ENCODE measurements at regions not wholly inside any gene's neighbourhood (a gene's known extent, or its start where the extent isn't known, plus 50 kb on each side); places are given as distances from the start of the nearest gene placed in this dataset.

- Histone ChIP-seq H3K36me3 (no peaks in the 10 kb centered on the region), H3K4me3 (no peak overlapping the region), H3K27me3 (no peaks in the 10 kb centered on the region), H3K9me3 (no peaks in the 10 kb centered on the region), H3K27ac (no peak overlapping the region), H3K4me1 (no peaks in the 10 kb centered on the region)
- no peak for TF ChIP-seq CTCF (IDR thresholded peaks at IDR 0.05)
- DNase-seq (ENCODE audit: low spot score): no peak
These were observed 397.0 kb downstream of the GPAT3 start for GRCh38 chr4:83932750-83933391.

GRCh38 chr4:83931659-83932438 lies 395.9 kb downstream of the GPAT3 start:
- no peaks in the 10 kb centered on the region for H3K27me3 ChIP-seq
- H3K36me3 ChIP-seq: no peaks in the 10 kb centered on the region
- DNase-seq (ENCODE audit: low spot score): no peak
- TF ChIP-seq CTCF (IDR thresholded peaks at IDR 0.05): no peak
- H3K9me3 ChIP-seq: no peaks in the 10 kb centered on the region
- no peaks in the 10 kb centered on the region for H3K4me1 ChIP-seq
- H3K4me3 ChIP-seq: no peak overlapping the region
- no peak overlapping the region for H3K27ac ChIP-seq

GRCh38 chr4:83929550-83929949 lies 393.6 kb downstream of the GPAT3 start:
- DNase-seq (ENCODE audit: low spot score): no peak
- no peaks in the 10 kb centered on the region for H3K9me3 ChIP-seq
- H3K27ac ChIP-seq: no peak overlapping the region
- no peaks in the 10 kb centered on the region for H3K4me1 ChIP-seq
- H3K36me3 ChIP-seq: no peaks in the 10 kb centered on the region
- no peak overlapping the region for H3K4me3 ChIP-seq
- H3K27me3 ChIP-seq: no peaks in the 10 kb centered on the region
- TF ChIP-seq CTCF (IDR thresholded peaks at IDR 0.05): no peak

GRCh38 chr4:83926950-83927349 lies 391.0 kb downstream of the GPAT3 start:
- Histone ChIP-seq H3K27ac (no peak overlapping the region), H3K9me3 (no peaks in the 10 kb centered on the region), H3K36me3 (no peaks in the 10 kb centered on the region), H3K27me3 (no peaks in the 10 kb centered on the region), H3K4me1 (no peaks in the 10 kb centered on the region), H3K4me3 (no peak overlapping the region)
- no peak for TF ChIP-seq CTCF (IDR thresholded peaks at IDR 0.05)
- DNase-seq (ENCODE audit: low spot score): no peak

- Histone ChIP-seq H3K27me3 (no peaks in the 10 kb centered on the region), H3K4me1 (no peaks in the 10 kb centered on the region), H3K9me3 (no peaks in the 10 kb centered on the region), H3K36me3 (no peaks in the 10 kb centered on the region), H3K27ac (no peak overlapping the region), H3K4me3 (no peak overlapping the region)
- no peak for DNase-seq (ENCODE audit: low spot score)
- no peak for TF ChIP-seq CTCF (IDR thresholded peaks at IDR 0.05)
These were observed 387.4 kb downstream of the GPAT3 start for GRCh38 chr4:83923341-83923740.

All from right atrium auricular region (tissue), 2 donors.